ENCODE measurements at regions not wholly inside any gene's neighbourhood (a gene's known extent, or its start where the extent isn't known, plus 50 kb on each side); places are given as distances from the start of the nearest gene placed in this dataset.

GRCh38 chr1:58919226-58919958 lies 135.5 kb upstream of the JUN start:
- DNase-seq = no peak

DNA sequence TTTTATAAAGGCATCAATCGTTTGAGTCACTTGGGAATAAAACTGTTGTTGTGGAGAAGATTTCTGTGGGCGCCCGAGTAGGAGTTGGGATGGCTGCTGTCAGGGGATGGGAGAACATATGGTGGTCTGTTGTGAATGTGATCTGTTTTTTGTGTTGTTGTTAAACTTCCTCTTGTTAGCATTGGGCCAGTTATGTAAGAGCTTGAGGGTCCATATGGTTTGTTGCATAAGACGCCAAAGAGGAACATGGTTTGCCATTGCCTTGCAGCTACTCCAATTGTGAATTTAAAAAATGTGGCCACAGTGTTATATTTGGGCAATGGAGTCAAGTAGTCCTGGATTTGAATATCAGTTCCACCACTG lies 136.1 kb upstream of the JUN start:
- DNase-seq = no peak

DNA sequence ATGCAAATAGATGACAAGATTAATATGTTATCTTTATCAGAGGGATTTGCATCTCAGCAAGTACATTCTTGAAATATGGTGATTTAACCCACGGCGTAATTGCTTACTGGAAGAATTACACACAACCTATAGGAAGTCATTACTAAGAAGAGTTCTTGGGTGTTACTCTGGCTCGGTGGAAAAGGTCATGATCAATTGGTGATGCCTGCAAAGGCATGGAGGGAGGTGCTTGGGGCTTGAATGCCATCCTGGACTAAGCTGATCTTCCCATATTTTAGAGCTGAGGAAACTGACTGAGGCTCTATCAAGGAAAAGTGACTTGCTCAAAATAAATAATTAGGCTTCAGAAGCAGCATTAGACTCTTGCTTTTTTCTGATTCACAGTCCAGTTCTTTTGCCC lies 137.5 kb upstream of the JUN start:
- DNase-seq = no peak

- no peak for DNase-seq
Measured at GRCh38 chr1:58921751-58922150, 137.9 kb upstream of the JUN start.

DNA sequence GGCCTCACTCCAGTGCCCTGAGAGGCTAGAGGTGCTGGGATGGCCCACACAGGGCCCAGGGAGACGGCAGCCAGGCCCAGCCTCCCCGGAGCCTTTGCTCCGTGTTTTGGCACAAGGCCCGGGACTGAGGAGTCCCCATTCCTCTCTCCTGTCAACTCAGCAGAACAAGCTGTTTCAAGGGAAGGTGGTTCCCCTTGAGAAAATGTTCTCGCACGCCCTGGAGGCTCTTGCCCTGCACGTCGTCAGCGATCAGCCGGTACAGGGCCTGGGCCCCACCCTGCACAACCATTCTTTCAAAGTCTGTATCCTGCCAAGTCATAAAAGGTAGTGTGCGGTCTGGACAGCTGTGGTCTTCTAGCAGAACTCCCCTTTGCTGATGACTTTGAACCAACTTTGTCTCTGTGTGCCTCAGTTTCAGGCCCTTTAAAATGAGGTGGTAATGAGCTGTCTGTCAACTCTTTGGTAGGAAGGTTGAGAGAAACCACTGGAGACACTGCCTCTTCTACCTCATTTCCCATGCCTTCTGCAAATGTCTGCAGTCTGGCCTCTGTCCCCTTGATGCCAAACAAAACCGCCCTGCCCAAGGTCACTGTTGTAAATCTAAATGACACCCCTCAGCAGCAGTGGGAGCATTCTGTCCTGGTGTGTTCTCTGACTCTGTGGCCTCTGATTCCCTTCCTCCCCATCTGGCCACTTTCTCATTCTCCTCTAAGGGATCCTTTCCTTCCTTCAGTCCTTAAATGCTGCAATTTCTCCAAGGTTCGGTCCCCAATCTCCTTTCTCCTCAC lies 138.6 kb upstream of the JUN start:
- peak; percentile 27 for DNase-seq

- DNase-seq = no peak
Measured at GRCh38 chr1:58923090-58923470, 139.2 kb upstream of the JUN start.

- no peak for DNase-seq
Measured at GRCh38 chr1:58924016-58924565, 140.2 kb upstream of the JUN start.

DNA sequence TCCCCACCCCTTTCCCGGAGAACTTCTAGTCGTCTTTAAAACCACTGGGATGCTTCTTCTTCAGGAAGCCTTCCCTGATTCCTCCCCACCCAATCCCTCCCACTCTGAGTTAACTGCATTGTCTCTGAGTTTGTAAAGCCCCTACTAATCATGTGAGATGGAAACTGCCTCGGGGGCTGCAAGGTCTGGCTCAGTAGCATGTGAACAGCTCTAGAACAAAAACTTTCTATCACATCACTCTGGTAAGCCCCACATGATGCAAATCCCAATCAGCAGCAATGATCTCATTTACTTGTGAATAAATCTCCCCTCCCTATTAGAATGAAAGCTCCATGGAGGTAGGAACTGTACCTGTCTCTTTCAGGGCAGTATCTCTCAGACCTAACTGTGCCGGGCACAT lies 141.0 kb upstream of the JUN start:
- no peak for DNase-seq

DNA sequence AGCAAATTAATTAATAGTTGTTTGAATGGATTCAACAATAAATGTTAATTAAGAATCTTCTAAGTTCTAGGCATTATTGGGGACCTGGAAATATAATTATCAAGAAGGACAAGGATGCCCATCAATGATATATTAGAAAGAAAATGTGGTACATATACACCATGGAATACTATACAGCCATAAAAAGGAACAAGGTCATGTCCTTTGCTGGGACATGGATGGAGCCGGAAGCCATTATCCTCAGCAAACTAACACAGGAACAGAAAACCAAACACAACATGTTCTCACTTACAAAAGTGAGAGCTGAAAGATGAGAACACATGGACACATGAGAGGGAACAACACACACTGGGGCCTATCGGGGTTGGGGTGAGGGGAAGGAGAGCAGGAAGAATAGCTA lies 141.4 kb upstream of the JUN start:
- DNase-seq = no peak

- no peak for DNase-seq
Measured at GRCh38 chr1:58926152-58926551, 142.3 kb upstream of the JUN start.

DNA sequence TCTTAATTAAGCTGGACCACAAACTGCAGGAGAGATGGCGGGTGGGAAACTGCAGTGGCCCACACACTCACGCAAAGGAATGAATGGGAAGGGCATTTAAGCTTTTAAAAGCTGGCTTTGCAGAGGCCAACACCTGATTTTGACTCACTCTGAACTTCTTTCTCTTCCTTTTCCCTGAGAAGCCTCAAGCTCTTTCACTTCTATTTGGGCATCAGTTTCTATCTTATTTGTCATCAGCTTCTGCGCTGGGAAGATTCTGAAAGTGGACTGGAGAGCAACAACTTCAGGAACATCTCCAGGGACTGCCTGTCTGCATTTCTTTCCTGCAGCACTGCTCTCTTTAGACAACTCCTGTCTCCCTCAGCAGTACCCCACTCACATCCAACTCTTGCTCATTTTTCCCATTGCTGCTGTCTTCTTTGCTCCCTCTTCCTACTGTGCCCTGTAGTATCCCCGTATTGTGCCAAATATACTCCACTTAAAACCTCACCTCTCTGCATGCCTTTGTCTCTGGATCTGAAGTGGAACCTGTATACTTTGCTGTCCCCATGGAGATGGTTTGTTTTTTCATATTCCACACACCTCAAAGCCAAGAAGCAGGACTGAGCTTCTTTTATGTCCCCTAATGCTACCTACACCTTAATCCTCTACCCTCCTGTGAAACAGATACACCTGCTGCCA lies 143.3 kb upstream of the JUN start:
- no peak for DNase-seq

- no peak for DNase-seq
Measured at GRCh38 chr1:58927722-58928085, 143.9 kb upstream of the JUN start.

- no peak for DNase-seq
Measured at GRCh38 chr1:58928514-58928913, 144.7 kb upstream of the JUN start.

GRCh38 chr1:58929671-58930325 lies 146.0 kb upstream of the JUN start:
- DNase-seq = peak; percentile 58

DNA sequence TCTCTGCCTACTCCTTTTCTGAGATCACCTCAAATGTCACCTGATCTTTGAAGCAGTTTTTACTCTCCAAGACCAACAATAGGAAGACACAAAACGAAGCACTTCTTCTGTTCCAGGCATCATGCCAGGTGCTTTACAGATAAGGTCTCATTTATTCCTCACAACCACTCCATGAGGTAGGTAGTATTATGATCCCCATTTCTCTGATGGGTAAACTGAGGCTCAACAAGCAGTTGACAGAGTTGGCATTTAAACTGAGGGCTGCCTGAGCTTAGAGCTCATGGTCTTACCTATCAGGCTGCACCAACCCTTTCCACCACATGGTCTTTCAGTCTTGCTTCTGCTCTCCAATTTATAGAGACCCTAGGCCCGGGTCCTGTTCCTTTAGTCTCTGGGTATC lies 147.2 kb upstream of the JUN start:
- no peak for DNase-seq

DNA sequence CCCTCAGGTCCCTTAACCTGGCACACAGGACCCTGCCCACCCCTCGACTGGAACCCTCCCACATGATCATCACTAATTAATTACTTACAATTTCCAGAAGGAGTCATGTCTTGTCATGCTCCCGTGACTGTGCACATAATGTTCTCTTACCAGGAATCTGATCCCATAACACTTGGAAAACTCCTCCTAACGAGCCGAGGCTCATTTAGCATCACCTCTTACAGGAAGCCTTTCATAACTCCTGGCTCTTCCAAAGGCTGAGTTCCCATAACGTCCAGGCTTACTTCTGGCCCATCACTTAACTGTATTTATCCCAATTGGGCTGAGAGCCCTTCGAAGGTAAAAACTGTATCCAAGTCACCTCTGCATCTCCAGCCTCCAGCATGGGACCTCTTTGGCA lies 147.9 kb upstream of the JUN start:
- DNase-seq = no peak

DNA sequence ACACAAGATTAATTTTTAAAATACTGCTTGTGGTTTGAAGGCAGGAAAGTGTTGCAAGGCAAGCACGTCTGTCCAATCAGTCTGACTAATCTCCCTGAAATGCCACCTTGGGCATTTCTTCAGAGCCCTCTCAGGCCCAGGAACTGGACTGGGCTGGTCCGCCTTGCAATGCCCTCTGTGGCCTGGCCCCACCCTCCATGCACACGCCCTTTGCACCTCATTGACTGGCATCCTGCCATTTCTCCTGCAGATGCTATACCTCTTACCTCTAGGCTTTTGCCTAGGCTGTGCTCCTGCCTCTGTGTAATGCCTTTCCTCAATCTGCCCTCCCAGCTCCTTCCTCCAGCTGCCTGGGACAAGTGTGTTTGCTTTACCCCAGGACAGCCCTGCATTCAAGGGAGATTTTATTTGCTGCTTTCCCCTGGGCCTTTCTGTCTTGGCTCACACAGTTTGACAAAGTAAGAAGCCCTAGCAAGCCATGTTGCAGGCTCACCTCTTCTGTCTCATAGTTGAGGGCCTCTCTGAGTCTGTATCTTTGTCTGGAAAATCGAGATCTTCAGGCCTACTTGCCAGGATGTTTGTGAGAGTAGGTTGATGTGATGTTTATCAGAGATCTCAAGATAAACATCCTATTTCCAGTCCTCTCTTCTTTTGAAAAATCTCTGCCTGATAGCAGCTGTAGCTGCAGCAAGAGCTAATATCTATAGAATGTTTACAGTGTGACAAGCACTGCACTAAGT lies 149.2 kb upstream of the JUN start:
- no peak for DNase-seq

DNA sequence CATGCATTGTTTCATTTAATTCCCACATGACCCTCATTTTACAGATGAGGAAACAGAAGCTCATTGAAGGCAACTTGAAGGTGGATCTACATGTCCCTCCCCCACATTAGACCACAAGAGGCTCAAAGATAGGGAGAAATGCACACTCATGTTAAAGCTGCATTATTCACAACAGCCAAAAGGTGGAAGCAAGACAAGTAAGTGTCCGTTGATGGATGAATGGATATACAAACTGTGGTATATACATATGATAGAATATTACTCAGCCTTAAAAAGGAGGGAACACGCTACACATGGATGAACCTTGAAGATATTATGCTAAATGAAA lies 149.7 kb upstream of the JUN start:
- no peak for DNase-seq

DNA sequence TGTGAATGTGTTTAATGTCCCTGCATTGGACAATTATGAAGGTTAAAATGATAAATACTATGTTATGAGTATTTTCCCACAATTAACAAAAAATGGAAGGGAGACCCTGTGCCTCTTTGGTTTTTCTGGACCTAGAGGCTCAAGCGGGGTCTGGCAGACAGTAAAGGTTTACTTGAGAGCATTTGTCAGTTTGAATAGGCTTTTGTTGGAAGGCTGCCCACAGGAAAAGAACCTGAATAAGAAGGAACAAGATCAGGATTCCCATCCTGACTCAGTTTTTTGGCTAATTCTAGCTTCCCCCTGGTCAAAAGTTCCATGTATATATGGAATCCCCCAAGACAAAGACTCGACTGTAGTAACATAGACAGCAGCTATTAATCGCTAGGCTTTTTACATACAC lies 150.9 kb upstream of the JUN start:
- DNase-seq = no peak

DNA sequence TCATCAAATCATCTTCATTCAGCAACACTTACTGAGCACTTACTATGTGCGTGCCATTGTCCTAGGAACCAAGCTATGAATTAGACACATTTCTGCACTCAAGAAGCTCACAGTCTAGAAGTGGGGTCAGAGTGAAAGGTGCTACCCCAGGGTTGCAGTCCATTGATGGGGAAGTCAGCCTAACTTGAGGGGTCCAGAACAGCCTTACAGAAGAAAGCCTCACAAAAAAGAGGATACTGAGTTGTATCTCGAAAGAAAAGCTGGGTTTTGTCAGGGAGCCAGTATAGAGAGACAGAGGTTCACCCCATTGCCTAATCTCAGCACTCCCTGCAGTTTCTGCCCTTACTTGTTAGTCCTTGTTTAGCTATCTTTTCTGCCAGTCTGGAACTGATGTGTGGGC lies 153.1 kb upstream of the JUN start:
- no peak for DNase-seq

- DNase-seq = no peak
Measured at GRCh38 chr1:58939146-58939545, 155.3 kb upstream of the JUN start.

GRCh38 chr1:58939666-58940370 lies 156.0 kb upstream of the JUN start:
- DNase-seq = no peak
